Right lung (tissue), 2 donors: ENCODE measurements at regions not wholly inside any gene's neighbourhood (a gene's known extent, or its start where the extent isn't known, plus 50 kb on each side); places are given as distances from the start of the nearest gene placed in this dataset.
A peak's percentile ranks its signal among the peaks of the same experiment; 100 is the strongest.
"Not testable (repeated sequence)": the region's sequence is repeated elsewhere in the genome, so short reads cannot be mapped to it uniquely, and the experiment has no call there.

ENCODE experiments used
- DNase-seq, 2 donors: peaks; one replicate each; pipeline ENCODE4 v3.0.0-alpha.2; 2013

GRCh38 chr1:96492236-96492635, 229.3 kb upstream of the PTBP2 start:
- DNase-seq, result no peak

GRCh38 chr1:96498744-96499340, 222.7 kb upstream of the PTBP2 start:
- DNase-seq, result peak in 1 of 2 donors; percentile 6

- DNase-seq, result no peak
Measured at GRCh38 chr1:96508233-96508632, 213.4 kb upstream of the PTBP2 start.

GRCh38 chr1:96509339-96509738, 212.2 kb upstream of the PTBP2 start:
- no peak for DNase-seq

- no peak for DNase-seq
Measured at GRCh38 chr1:96509951-96510350, 211.6 kb upstream of the PTBP2 start.

GRCh38 chr1:96510391-96510790, 211.2 kb upstream of the PTBP2 start:
- no peak for DNase-seq

- no peak for DNase-seq
Measured at GRCh38 chr1:96510911-96511310, 210.7 kb upstream of the PTBP2 start.

- DNase-seq, result no peak
Measured at GRCh38 chr1:96513136-96513535, 208.4 kb upstream of the PTBP2 start.

GRCh38 chr1:96515430-96515829, 206.2 kb upstream of the PTBP2 start:
- no peak for DNase-seq

GRCh38 chr1:96515925-96516324, 205.7 kb upstream of the PTBP2 start:
- no peak for DNase-seq

GRCh38 chr1:96519851-96520578, 201.6 kb upstream of the PTBP2 start:
- no peak for DNase-seq

- peak in 1 of 2 donors; percentile 27 for DNase-seq
Measured at GRCh38 chr1:96520579-96520947, 201.0 kb upstream of the PTBP2 start.

GRCh38 chr1:96521010-96521409, 200.6 kb upstream of the PTBP2 start:
- no peak for DNase-seq

- DNase-seq, result no peak
Measured at GRCh38 chr1:96521994-96522760, 199.4 kb upstream of the PTBP2 start.

- DNase-seq, result no peak
Measured at GRCh38 chr1:96522927-96523326, 198.7 kb upstream of the PTBP2 start.

GRCh38 chr1:96524100-96524499, 197.5 kb upstream of the PTBP2 start:
- DNase-seq, result no peak

GRCh38 chr1:96525657-96526557, 195.7 kb upstream of the PTBP2 start:
- DNase-seq, result no peak

- DNase-seq, result not testable (repeated sequence)
Measured at GRCh38 chr1:96528672-96529071, 192.9 kb upstream of the PTBP2 start.

- no peak for DNase-seq
Measured at GRCh38 chr1:96533820-96534219, 187.8 kb upstream of the PTBP2 start.

- no peak for DNase-seq
Measured at GRCh38 chr1:96536581-96536980, 185.0 kb upstream of the PTBP2 start.

- peak; percentile 40 to 58 for DNase-seq
Measured at GRCh38 chr1:96538111-96538641, 183.4 kb upstream of the PTBP2 start.

- peak; percentile 91 to 96 for DNase-seq
Measured at GRCh38 chr1:96538883-96539282, 182.7 kb upstream of the PTBP2 start.
